DMS 273 (cell line): ENCODE measurements at regions not wholly inside any gene's neighbourhood (a gene's known extent, or its start where the extent isn't known, plus 50 kb on each side); places are given as distances from the start of the nearest gene placed in this dataset.

Source experiments
- DNase-seq: peaks from one replicate; lab custom pipeline; 2025; ENCODE audit not compliant: unreplicated experiment; lab: John Stamatoyannopoulos, UW

- no peak for DNase-seq
Observed at GRCh38 chr6:47934023-47934422, 152.2 kb downstream of the OPN5 start.

DNA sequence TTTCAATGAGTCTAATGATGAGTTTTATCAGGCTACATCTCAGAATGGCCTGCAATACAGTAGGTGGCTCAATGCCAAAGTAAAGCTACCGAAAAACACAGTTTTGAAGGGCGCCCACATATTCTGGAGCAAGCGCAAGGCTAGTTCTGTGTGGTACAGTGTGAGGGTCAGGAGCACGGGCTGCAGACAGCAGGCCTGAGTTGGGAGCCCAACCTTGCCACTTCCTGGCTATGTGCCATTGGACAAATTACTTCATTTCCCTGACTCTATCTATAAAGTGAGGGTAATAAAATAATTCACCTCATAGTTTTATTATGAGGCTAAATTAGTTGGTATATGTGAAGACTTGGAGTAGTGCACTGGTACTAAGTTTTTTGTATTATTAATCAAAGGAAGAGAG is 150.7 kb downstream of the OPN5 start:
- DNase-seq, result no peak

- no peak for DNase-seq
Observed at GRCh38 chr6:47924001-47924400, 142.2 kb downstream of the OPN5 start.

- DNase-seq, result peak; percentile 35
Observed at GRCh38 chr6:47922391-47922790, 140.6 kb downstream of the OPN5 start.

DNA sequence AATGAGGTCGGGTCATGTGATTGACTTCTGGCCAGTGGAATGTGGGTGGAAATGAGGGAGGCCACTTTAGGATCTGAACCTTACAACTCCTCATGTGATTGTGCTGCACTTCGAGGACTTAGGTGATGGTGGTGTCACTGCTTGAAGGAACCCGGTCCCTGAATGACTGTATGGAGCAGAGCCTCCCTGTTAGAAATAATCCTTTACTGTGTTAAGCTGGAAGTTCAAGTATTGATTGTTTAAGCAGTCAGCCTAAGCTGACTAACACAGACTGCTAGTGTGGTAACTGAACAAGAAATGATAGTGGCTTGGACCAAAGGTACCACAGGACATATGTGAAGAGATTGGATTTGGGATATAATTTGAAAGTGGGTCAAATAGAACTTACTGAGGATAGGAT is 138.0 kb downstream of the OPN5 start:
- no peak for DNase-seq

DNA sequence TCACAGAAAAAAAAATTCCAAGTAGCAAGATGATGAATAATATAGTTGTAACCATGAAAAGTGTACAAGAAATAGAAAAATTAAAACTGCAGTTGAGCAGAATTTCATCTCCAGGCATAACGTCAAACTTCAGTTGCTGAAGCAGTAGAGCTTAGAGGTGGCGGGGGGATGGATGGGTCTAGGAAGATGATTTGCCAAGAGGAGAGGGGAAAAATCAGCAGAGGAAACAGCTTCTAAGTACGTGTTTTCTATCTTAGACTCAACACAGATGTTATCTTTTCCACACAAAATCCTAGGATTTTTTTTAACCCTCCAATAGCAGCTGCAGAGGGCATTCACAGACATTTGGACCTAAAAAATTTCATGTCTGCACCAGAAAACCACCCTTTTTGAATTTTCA is 136.0 kb downstream of the OPN5 start:
- DNase-seq, result no peak

GRCh38 chr6:47917202-47917601 is 135.4 kb downstream of the OPN5 start:
- DNase-seq, result no peak

GRCh38 chr6:47915017-47915416 is 133.2 kb downstream of the OPN5 start:
- DNase-seq, result no peak

GRCh38 chr6:47908271-47908670 is 126.4 kb downstream of the OPN5 start:
- DNase-seq, result no peak

DNA sequence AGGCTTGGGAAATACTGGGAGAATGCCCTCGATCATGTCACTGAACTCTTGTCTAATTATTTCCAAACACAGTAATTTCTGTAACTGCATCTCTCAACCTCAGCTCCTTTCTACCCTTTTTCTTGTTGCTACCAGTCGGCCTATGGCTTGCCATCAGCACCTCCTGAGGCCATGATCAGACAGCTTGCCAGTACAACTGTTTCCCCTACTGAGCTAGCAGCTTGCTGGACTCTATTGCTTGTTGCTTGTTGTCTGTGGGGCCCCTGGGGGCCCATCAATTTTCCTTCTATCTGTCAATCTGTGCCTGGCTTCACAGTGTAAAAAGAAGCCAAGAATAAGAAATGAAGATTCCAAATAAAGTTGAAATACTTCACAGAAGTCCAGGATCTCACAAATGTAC is 123.9 kb downstream of the OPN5 start:
- no peak for DNase-seq

- DNase-seq, result no peak
Observed at GRCh38 chr6:47897247-47897646, 115.4 kb downstream of the OPN5 start.

DNA sequence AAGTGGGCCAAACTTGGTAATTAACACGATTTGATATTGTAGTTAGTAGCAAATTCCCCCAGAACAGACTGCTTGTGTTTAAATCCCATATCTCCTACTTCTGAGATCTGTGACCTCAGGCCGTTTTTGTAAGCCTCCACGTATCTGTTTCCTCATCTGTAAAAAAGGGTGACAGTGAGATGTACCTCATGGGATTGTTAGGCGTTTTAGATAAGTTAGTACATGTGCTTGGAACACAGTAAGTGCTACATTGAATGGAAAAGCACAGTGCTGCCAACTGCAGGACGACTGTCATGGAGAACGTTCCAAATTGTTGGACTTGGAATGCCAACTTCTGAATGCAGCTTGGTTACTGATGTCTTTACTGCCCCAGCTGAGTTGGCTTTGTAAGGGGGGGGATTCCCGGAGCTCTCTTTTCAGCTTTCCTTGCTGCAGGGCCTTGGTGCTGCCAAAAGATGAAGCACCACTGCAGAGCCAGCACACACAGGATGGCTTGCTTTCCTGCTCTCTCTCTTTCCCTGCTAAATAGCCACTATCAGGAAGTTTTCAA is 108.6 kb downstream of the OPN5 start:
- DNase-seq, result no peak

GRCh38 chr6:47879015-47879414 is 97.2 kb downstream of the OPN5 start:
- DNase-seq, result no peak
